H54 (cell line): ENCODE measurements at regions not wholly inside any gene's neighbourhood (a gene's known extent, or its start where the extent isn't known, plus 50 kb on each side); places are given as distances from the start of the nearest gene placed in this dataset.
"Not testable (repeated sequence)": the region's sequence is repeated elsewhere in the genome, so short reads cannot be mapped to it uniquely, and the experiment has no call there.

ENCODE experiments used
- DNase-seq: peaks from one replicate; pipeline ENCODE4 v3.0.0; 2011; ENCODE audit warnings: low spot score, mixed read lengths; ENCODE audit not compliant: insufficient read length
- FAIRE-seq: peaks from 3 replicates; lab custom pipeline; 2011; peaks lifted over from hg19 to GRCh38; lab: Jason Lieb, UNC
- POLR2A ChIP-seq: IDR thresholded peaks from 2 replicates; pipeline ENCODE4 v1.6.1; 2011; ENCODE audit warnings: low read depth, mild to moderate bottlenecking, low read length

DNA sequence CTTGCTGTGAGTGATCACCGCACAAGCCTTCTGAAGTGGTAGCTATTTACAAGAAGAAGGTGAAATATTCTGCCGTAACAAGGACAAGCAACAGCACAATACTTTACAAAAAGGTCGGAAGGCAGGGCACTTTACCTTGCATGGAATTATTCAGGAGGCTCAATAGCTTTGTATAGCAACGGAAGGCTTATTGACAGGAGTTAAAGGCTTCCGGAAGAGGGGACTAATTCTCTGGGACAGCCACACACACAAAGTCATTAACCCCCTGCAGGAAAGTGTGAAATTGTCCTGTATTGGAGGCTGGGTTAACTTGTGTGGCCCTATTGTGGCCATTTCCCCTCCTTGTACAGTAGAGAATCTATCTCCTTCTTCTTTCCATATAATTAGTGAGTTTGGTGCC is 199.3 kb upstream of the SEMA6A start:
- no peak for FAIRE-seq
- no peak for TF ChIP-seq POLR2A

DNA sequence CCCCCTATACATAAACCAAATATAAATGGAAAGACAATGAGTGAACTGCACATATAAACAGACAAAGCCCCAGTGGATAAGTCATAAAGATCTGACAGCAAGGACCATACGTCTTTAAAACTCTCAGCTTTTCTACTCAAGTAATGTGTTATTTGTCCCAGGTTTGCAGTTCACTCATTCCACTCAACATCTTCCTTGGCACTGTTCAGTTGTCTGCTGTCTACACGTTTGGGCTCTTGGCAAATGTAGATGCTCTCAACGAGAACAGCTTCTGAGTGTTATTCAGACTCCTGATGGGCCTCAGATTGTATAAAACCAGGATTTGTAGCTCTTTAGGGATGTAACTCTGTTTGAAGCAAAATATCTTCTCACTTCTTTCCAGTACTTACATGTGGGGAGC is 198.2 kb upstream of the SEMA6A start:
- no peak for TF ChIP-seq POLR2A
- FAIRE-seq (no peak), DNase-seq (no peak)

More for the DNA sequence above, 199.3 kb upstream of the SEMA6A start:
- no peak for DNase-seq

- no peak for TF ChIP-seq POLR2A
- DNase-seq (no peak), FAIRE-seq (no peak)
Observed at GRCh38 chr5:116772152-116772501, 197.5 kb upstream of the SEMA6A start.

DNA sequence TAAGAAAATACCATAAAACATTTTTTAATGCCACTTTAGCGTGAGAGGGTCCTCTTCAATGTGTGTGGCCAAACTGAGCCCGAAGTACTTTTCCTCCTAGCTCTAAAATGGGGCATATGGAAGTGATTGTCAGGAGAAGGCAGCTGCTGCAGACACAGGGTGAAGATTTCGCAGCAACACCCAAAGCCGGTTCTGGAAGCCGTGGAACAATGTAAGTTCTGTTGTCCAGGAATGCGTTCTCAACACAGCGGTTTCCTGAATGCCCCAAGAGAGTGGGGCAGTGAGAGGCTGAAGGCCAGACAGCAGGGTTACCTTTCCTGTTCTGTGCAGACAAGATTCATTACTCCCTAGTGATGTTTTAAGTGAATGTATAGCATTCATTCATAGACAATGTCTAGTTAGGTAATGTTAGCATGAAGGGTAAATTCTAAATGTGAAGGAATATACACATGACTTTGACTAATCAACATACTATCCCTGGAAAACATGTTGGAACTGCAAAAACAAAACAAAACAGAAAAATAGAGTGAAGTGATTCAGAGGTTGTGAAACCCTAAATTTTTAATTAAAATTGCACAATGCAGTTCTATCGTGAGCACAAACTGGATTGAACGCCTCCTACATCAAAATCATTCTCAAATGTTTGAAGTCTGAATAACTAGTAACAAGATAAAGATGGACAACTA is 197.0 kb upstream of the SEMA6A start:
- TF ChIP-seq POLR2A, result no peak
- DNase-seq, result no peak
- no peak for FAIRE-seq

- not testable (repeated sequence) for FAIRE-seq, DNase-seq
Observed at GRCh38 chr5:116769953-116770352, 195.3 kb upstream of the SEMA6A start.

DNA sequence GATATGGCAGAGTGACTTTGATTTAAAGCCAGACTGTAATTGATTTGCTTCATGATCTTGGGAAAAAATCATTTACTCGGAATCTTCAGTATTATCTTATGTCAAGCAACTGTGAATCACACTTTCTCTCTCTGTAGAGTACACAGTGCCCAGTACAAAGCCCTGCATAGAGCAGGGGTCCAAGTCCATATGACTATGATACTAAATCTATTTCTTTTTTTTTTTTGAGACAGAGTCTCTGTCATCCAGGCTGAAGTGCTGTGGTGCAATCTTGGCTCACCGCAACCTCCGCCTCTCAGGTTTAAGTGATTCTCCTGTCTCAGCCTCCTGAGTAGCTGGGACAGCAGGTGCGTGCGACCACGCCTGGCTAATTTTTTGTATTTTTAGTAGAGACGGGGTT is 194.8 kb upstream of the SEMA6A start:
- no peak for TF ChIP-seq POLR2A
- FAIRE-seq, result no peak

DNA sequence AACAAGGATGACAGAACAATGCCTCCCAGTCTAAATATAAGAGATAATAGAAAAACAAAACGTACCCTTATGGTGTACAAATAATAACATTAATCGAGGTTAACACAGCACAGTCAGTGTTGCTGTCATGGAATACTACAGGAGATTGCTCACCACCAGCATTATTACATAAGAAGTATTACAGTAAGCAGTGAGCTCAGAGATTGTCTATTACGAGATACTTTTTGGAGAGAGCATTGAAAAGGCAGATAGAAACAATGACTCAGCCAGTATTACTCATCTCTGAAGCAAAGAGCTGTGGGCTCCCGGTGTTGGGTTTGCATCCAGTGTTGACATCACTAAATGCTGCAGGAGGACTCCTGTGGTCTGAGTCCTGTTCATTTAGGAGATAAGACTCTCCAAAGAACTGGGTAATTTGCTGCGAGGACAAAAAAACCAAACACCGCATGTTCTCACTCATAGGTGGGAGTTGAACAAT is 191.9 kb upstream of the SEMA6A start:
- peak; percentile 30 for DNase-seq
- no peak for TF ChIP-seq POLR2A
- peak; percentile 41 for FAIRE-seq

More for the DNA sequence above, 194.8 kb upstream of the SEMA6A start:
- DNase-seq, result no peak

DNA sequence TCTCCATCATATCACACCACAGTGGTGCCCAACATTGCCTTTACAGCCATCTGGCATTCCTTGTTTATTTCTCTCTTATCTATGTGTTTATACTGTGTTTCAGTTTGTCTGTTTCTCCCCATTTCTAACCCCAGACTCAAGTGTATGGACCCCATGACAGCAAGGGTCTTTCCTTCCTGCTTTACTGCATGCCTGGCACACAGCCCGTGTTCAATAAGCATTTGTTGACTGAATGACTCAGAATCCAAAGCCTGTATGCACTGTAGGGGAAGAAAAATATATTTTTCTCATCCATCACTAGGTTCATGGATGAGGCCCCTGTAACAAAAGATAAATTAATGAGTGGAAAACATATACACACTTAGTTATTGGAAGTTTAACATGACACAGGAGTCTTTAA is 190.8 kb upstream of the SEMA6A start:
- no peak for TF ChIP-seq POLR2A
- DNase-seq (no peak), FAIRE-seq (no peak)

- no peak for TF ChIP-seq POLR2A
- no peak for DNase-seq
- no peak for FAIRE-seq
Observed at GRCh38 chr5:116764941-116765340, 190.3 kb upstream of the SEMA6A start.

- no peak for DNase-seq
- TF ChIP-seq POLR2A, result no peak
- FAIRE-seq, result no peak
Observed at GRCh38 chr5:116763987-116764866, 189.6 kb upstream of the SEMA6A start.

DNA sequence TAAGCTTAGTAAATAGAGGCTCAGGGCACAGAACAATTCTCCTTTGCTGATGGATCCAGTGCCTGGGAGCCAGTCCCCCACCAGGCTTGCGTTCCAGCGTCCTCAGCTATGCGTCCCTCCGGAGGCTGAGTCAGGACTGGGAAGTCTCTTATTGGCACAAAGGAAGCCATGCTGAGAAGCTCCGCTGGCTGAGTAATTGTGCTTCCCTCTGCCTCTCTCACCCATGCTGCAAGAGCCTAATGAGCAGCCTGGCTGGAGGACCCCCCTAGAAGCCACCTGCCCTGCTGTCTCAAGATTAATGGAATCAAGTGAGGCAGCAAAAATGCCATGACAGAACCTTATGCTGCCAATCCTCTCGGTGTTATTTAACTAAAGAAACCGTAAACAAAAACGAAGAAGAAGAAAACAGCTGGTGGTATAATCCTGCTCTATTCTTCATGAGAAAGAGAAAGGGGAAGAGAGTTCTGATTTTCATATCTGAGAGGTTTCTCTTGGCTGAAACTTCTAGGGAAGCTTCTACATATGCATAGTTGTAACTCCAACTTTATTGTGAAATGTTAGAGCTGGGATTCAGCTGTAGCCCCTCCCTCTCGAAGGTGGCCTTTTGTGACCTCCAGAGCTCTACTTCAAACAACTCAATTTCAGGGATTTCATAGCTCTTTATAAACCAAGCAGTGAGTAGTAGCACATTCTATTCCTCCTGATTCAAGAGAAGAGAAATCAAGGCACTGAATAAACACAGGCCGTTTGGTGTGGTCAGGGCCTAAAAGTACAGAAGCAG is 185.4 kb upstream of the SEMA6A start:
- no peak for TF ChIP-seq POLR2A
- FAIRE-seq, result no peak
- DNase-seq, result no peak

GRCh38 chr5:116757326-116757725 is 182.7 kb upstream of the SEMA6A start:
- DNase-seq (no peak), FAIRE-seq (no peak)
- TF ChIP-seq POLR2A, result no peak

GRCh38 chr5:116756531-116756930 is 181.9 kb upstream of the SEMA6A start:
- no peak for TF ChIP-seq POLR2A
- DNase-seq (no peak), FAIRE-seq (no peak)

DNA sequence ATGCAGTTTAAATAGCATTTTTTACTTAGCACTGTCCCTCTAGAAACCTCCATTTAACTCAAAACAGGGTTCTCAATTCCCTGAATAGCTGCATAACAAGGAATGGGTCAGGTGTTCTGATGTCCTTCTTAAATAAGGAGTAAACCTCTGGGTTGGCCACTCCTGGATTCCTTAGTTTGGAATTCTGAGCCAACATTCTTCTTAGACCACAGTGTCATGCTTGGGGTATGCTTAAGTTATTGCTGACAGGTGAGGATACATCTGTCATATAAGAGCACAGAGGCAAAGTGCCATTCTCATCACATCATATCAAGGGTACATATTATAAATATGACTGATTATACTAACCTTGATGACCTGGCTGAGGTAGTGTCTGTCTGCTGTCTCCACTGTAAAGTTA is 179.9 kb upstream of the SEMA6A start:
- DNase-seq, result no peak
- FAIRE-seq, result no peak
- TF ChIP-seq POLR2A, result no peak

GRCh38 chr5:116751684-116752083 is 177.1 kb upstream of the SEMA6A start:
- TF ChIP-seq POLR2A, result no peak
- FAIRE-seq (no peak), DNase-seq (no peak)
